ENCODE measurements at regions not wholly inside any gene's neighbourhood (a gene's known extent, or its start where the extent isn't known, plus 50 kb on each side); places are given as distances from the start of the nearest gene placed in this dataset.

GRCh38 chr2:136212426-136213378 is 94.8 kb upstream of the CXCR4 start:
- DNase-seq: peak in 3 of 5 experiments; percentile 14 to 92 (median 82)

- DNase-seq: no peak
Measured at GRCh38 chr2:136211701-136212100, 93.8 kb upstream of the CXCR4 start.

GRCh38 chr2:136210822-136211221 is 92.9 kb upstream of the CXCR4 start:
- no peak for DNase-seq

GRCh38 chr2:136210455-136210805 is 92.5 kb upstream of the CXCR4 start:
- DNase-seq: no peak

GRCh38 chr2:136209561-136210454 is 91.9 kb upstream of the CXCR4 start:
- no peak for DNase-seq

DNA sequence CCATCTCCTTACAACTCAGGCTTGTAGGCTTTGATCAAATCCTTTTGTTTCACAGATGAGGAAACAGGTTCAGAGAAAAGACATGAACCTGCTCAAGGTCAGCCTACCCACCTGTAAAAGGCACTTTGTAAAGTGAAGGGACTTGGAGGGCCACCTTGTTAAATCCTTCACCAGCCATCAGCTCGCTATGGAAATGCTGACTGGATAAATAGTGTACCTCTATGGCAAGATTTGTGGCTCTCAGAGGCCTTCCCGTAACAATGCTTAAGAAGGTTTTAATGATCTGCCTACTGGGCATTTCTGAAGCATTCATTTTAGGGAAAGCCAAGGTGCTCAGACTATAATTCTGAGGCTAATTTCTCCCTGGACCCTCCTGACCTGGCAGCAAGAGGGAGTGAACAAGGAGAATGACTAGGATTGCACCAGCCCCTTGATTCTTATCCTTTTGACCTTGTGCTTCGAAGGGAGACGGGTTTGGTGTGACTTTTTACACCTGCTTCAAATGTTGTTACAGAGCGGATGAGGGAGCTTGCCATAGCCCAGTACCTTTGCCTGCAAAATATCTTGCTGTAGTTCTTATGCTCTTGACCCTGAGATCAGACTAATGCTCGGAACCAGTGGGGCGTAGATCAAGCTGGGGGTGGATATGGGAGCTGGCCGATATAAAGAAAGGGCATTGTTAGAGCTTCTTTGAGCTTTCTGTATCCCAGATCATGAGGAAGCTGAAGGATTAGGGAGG is 90.9 kb upstream of the CXCR4 start:
- DNase-seq: no peak

DNA sequence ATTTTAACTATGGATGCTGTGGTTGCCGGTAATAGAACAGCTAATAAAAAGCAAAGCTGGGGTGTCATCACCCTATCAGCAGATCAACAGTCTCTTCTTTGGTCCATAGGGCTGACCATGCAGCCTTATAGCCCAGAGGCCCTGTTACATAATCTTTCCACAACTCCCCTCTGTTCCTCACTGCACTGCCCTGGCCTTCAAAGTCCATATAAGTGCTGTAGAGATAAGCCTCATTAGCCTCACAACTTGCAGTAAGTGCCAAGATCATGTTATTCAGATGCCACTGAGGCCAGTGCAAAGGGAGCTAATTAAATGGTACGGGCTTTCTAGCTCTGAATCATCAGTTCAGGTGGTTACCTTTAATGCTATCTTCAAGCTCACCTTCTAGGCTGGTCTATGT is 89.7 kb upstream of the CXCR4 start:
- no peak for DNase-seq

GRCh38 chr2:136207030-136207623 is 89.2 kb upstream of the CXCR4 start:
- peak in 1 of 5 experiments; percentile 37 for DNase-seq

GRCh38 chr2:136206613-136207012 is 88.7 kb upstream of the CXCR4 start:
- peak in 1 of 5 experiments; percentile 45 for DNase-seq

DNA sequence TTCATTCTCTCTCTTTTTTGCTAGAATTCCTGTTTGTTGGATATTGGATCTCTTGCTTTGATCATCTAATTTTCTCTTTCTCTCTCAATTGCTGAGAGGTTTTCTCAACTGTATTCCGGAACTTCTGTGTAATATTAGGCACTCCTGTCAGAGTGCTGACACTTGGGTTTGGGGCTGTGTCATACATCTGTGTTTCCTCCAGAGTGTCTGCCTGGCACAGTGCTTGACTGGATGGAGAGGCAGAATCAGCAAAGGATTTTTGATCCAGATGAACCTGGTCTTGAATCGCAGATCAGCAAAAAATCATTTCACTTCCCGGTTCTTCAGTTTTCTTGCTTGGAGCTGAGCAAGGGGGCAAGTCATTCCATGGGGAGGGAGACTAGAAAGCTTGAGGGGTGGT is 87.7 kb upstream of the CXCR4 start:
- no peak for DNase-seq

DNA sequence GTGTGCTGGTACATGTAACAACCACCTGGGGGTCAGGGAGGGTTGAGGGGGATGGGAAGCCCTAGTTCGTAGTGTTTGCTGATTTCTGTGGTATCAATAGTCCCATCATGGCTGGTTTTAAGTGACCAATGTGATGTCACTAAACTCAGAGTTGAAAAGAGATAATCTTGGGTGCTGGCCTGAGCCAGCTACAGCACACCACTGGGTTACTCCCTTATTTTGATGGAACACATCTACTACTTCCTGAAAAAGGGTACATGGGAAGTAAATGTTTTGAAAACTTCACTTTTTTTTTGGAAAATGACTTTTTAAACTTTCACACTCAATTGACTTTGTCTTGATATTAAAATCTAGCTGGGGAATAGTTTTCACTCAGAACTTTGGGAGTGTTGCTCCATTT is 87.0 kb upstream of the CXCR4 start:
- no peak for DNase-seq

GRCh38 chr2:136195226-136195625 is 77.3 kb upstream of the CXCR4 start:
- DNase-seq: no peak

DNA sequence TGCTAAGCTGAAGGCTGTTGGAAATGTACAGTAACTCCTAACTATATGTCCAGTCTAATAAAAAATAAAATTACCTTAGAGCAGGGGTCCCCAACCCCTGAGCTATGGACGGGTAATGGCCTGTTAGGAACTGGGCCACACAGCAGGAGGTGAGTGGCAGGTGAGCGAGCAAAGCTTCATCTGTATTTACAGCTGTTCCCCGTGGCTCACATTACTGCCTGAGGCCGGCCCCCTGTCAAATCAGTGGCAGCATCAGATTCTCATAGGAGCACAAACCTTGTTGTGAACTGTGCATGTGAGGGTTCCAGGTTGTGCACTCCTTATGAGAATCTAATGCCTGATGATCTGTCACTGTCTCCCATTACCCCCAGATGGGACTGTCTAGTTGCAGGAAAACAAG is 73.1 kb upstream of the CXCR4 start:
- no peak for DNase-seq

- no peak for DNase-seq
Measured at GRCh38 chr2:136189221-136189782, 71.4 kb upstream of the CXCR4 start.

DNA sequence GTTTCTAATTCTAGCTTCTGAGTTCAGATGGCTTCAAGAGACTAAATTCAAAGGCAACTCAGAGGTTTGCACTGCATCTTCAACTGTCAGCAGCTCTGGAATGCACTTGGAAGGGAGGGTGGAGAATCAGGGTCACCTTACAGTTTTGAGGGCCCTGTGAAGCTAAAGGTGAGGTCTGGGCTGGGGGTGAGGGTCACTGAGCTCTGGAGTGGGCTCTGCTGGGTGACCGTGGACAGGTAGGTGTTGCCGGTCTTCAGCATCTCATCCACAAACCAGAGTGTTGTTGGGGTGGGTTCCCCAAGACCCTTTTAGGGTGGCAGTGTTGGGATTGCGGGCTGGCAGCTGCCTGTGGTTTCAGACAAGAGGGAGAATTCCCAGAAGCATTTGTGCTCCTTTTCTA is 70.1 kb upstream of the CXCR4 start:
- no peak for DNase-seq

- no peak for DNase-seq
Measured at GRCh38 chr2:136185981-136186776, 68.2 kb upstream of the CXCR4 start.

- DNase-seq: no peak
Measured at GRCh38 chr2:136183097-136183496, 65.1 kb upstream of the CXCR4 start.

DNA sequence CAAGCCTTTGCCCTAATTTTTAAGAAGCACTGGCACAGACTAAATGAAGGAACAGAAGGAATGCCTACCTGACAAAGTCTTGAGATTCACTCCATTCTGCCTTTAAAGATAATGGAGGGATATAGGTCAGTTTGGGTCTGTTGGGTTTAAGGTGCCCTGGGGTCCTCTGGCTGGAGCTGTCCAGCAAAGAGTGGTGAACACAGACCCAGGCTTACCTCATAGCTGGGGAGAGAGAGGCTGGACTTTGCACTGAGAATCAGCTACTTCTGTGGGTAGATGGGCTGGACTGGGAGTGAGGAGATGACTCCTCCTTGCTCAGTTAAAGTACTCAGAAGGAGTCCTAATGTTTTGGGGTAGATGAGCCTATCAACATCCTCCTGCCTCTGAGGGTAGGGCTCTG is 64.4 kb upstream of the CXCR4 start:
- no peak for DNase-seq

DNA sequence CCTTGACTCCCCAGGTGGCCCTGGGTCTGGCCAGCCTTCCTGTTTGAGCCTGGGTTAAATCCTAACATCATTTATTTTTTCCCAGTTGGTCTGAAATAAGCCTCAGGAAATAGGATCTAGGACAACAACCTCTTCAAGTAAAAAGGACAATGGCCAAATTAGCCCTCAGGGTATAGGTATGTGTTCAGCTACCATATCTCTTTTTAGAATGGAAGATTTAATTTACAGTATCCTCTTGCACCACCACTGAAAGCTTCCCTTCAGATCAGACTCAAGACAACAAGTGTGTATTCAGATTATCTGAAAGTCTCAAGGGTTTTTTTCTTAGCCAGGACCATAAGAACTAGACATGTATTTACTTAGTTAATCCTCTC is 61.6 kb upstream of the CXCR4 start:
- no peak for DNase-seq

- no peak for DNase-seq
Measured at GRCh38 chr2:136178941-136179601, 61.1 kb upstream of the CXCR4 start.

DNA sequence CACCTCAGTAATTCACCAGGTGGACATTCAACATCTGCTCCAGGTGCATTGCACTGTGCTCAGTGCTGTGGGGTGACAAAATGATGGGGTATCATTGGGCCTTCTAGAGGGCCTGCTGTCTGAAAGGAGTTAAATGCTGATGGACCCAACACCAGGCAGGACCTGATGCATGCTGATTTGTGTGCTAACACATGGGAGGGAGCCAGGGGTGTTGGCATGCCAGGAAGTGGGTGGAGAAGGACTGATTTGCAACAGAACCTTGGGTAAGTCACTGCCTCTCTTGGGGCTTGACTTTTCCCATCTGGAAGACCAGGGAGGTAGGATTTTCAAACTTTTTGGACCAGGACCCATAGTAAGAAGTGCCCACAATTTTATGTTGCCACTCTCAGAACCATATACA is 57.9 kb upstream of the CXCR4 start:
- DNase-seq: no peak

Data from T-helper 2 cell (primary cell).